ENCODE measurements at regions not wholly inside any gene's neighbourhood (a gene's known extent, or its start where the extent isn't known, plus 50 kb on each side); places are given as distances from the start of the nearest gene placed in this dataset.
"Not testable (repeated sequence)": the region's sequence is repeated elsewhere in the genome, so short reads cannot be mapped to it uniquely, and the experiment has no call there.

- Histone ChIP-seq H3K36me3 (no peaks in the 10 kb centered on the region), H3K9me3 (replicated peaks) (no peaks in the 10 kb centered on the region), H3K27ac (no peak overlapping the region), H3K27me3 (no peaks in the 10 kb centered on the region), H3K4me1 (no peaks in the 10 kb centered on the region), H3K4me3 (no peak overlapping the region)
- DNase-seq: no peak
Observed at GRCh38 chrX:28408017-28408723, 179.1 kb upstream of the IL1RAPL1 start.

- Histone ChIP-seq H3K27ac (no peak overlapping the region), H3K9me3 (replicated peaks) (no peaks in the 10 kb centered on the region), H3K36me3 (no peaks in the 10 kb centered on the region), H3K4me3 (no peak overlapping the region), H3K27me3 (no peaks in the 10 kb centered on the region), H3K4me1 (no peaks in the 10 kb centered on the region)
- DNase-seq: no peak
Observed at GRCh38 chrX:28398342-28398741, 188.9 kb upstream of the IL1RAPL1 start.

GRCh38 chrX:28391528-28391927 lies 195.7 kb upstream of the IL1RAPL1 start:
- DNase-seq: no peak
- no peaks in the 10 kb centered on the region for H3K36me3 ChIP-seq
- no peaks in the 10 kb centered on the region for H3K27me3 ChIP-seq
- H3K9me3 ChIP-seq (replicated peaks): no peaks in the 10 kb centered on the region
- H3K27ac ChIP-seq: no peak overlapping the region
- no peak overlapping the region for H3K4me3 ChIP-seq
- no peaks in the 10 kb centered on the region for H3K4me1 ChIP-seq

- H3K9me3 ChIP-seq (replicated peaks): no peaks in the 10 kb centered on the region
- no peak for DNase-seq
- H3K27ac ChIP-seq: no peak overlapping the region
- H3K4me3 ChIP-seq: no peak overlapping the region
- H3K36me3 ChIP-seq: no peaks in the 10 kb centered on the region
- no peaks in the 10 kb centered on the region for H3K4me1 ChIP-seq
- no peaks in the 10 kb centered on the region for H3K27me3 ChIP-seq
Observed at GRCh38 chrX:28379103-28379502, 208.1 kb upstream of the IL1RAPL1 start.

- H3K36me3 ChIP-seq; H3K9me3 ChIP-seq (replicated peaks); H3K4me3 ChIP-seq; H3K27me3 ChIP-seq; H3K27ac ChIP-seq; H3K4me1 ChIP-seq; DNase-seq: not testable (repeated sequence)
Observed at GRCh38 chrX:28367649-28368048, 219.6 kb upstream of the IL1RAPL1 start.

- no peak overlapping the region for H3K4me3 ChIP-seq
- no peaks in the 10 kb centered on the region for H3K4me1 ChIP-seq
- no peaks in the 10 kb centered on the region for H3K27me3 ChIP-seq
- no peaks in the 10 kb centered on the region for H3K36me3 ChIP-seq
- no peaks in the 10 kb centered on the region for H3K9me3 ChIP-seq (replicated peaks)
- no peak overlapping the region for H3K27ac ChIP-seq
- DNase-seq: no peak
Observed at GRCh38 chrX:28351801-28352200, 235.4 kb upstream of the IL1RAPL1 start.

GRCh38 chrX:28349888-28350287 lies 237.4 kb upstream of the IL1RAPL1 start:
- no peak for DNase-seq
- Histone ChIP-seq H3K36me3 (no peaks in the 10 kb centered on the region), H3K27ac (no peak overlapping the region), H3K4me1 (no peaks in the 10 kb centered on the region), H3K4me3 (no peak overlapping the region), H3K27me3 (no peaks in the 10 kb centered on the region), H3K9me3 (replicated peaks) (no peaks in the 10 kb centered on the region)

GRCh38 chrX:28347476-28347875 lies 239.8 kb upstream of the IL1RAPL1 start:
- Histone ChIP-seq H3K27me3 (no peaks in the 10 kb centered on the region), H3K27ac (no peak overlapping the region), H3K36me3 (no peaks in the 10 kb centered on the region), H3K4me3 (no peak overlapping the region), H3K9me3 (replicated peaks) (no peaks in the 10 kb centered on the region), H3K4me1 (no peaks in the 10 kb centered on the region)
- DNase-seq: no peak

GRCh38 chrX:28329156-28329555 lies 258.1 kb upstream of the IL1RAPL1 start:
- Histone ChIP-seq H3K4me3 (no peak overlapping the region), H3K9me3 (replicated peaks) (no peaks in the 10 kb centered on the region), H3K27ac (no peak overlapping the region), H3K27me3 (no peaks in the 10 kb centered on the region), H3K36me3 (no peaks in the 10 kb centered on the region), H3K4me1 (no peaks in the 10 kb centered on the region)
- no peak for DNase-seq

GRCh38 chrX:28324321-28324721 lies 262.9 kb upstream of the IL1RAPL1 start:
- no peak overlapping the region for H3K4me3 ChIP-seq

GRCh38 chrX:28321286-28321685 lies 266.0 kb upstream of the IL1RAPL1 start:
- Histone ChIP-seq H3K27me3 (no peaks in the 10 kb centered on the region), H3K4me3 (no peak overlapping the region), H3K27ac (no peak overlapping the region), H3K9me3 (replicated peaks) (no peaks in the 10 kb centered on the region), H3K4me1 (no peaks in the 10 kb centered on the region), H3K36me3 (no peaks in the 10 kb centered on the region)
- DNase-seq: no peak

More at GRCh38 chrX:28324321-28324721, 262.9 kb upstream of the IL1RAPL1 start:
- H3K27ac ChIP-seq: no peak overlapping the region
- no peaks in the 10 kb centered on the region for H3K36me3 ChIP-seq
- no peaks in the 10 kb centered on the region for H3K27me3 ChIP-seq
- no peaks in the 10 kb centered on the region for H3K4me1 ChIP-seq
- DNase-seq: no peak
- H3K9me3 ChIP-seq (replicated peaks): no peaks in the 10 kb centered on the region

- H3K4me3 ChIP-seq: no peak overlapping the region
- H3K9me3 ChIP-seq (replicated peaks): no peaks in the 10 kb centered on the region
- no peak for DNase-seq
- H3K27me3 ChIP-seq: no peaks in the 10 kb centered on the region
- H3K36me3 ChIP-seq: no peaks in the 10 kb centered on the region
- no peak overlapping the region for H3K27ac ChIP-seq
- no peaks in the 10 kb centered on the region for H3K4me1 ChIP-seq
Observed at GRCh38 chrX:28312965-28313364, 274.3 kb upstream of the IL1RAPL1 start.

- H3K4me3 ChIP-seq: no peak overlapping the region
- H3K27me3 ChIP-seq: no peaks in the 10 kb centered on the region
- H3K36me3 ChIP-seq: no peaks in the 10 kb centered on the region
- H3K4me1 ChIP-seq: no peaks in the 10 kb centered on the region
- no peak for DNase-seq
- H3K9me3 ChIP-seq (replicated peaks): no peaks in the 10 kb centered on the region
- H3K27ac ChIP-seq: no peak overlapping the region
Observed at GRCh38 chrX:28312259-28312658, 275.0 kb upstream of the IL1RAPL1 start.

- Histone ChIP-seq H3K36me3 (no peaks in the 10 kb centered on the region), H3K27ac (no peak overlapping the region), H3K4me3 (no peak overlapping the region), H3K4me1 (no peaks in the 10 kb centered on the region), H3K9me3 (replicated peaks) (no peaks in the 10 kb centered on the region), H3K27me3 (no peaks in the 10 kb centered on the region)
- DNase-seq: no peak
Observed at GRCh38 chrX:28311466-28311865, 275.8 kb upstream of the IL1RAPL1 start.

- H3K27ac ChIP-seq: no peak overlapping the region
- no peaks in the 10 kb centered on the region for H3K4me1 ChIP-seq
- DNase-seq: no peak
- H3K9me3 ChIP-seq (replicated peaks): no peaks in the 10 kb centered on the region
- H3K27me3 ChIP-seq: no peaks in the 10 kb centered on the region
- H3K36me3 ChIP-seq: no peaks in the 10 kb centered on the region
- no peak overlapping the region for H3K4me3 ChIP-seq
Observed at GRCh38 chrX:28303486-28303885, 283.8 kb upstream of the IL1RAPL1 start.

- Histone ChIP-seq H3K4me3 (no peak overlapping the region), H3K36me3 (no peaks in the 10 kb centered on the region), H3K27ac (no peak overlapping the region), H3K4me1 (no peaks in the 10 kb centered on the region), H3K9me3 (replicated peaks) (no peaks in the 10 kb centered on the region), H3K27me3 (no peaks in the 10 kb centered on the region)
- DNase-seq: no peak
Observed at GRCh38 chrX:28278726-28279125, 297.5 kb upstream of the DCAF8L1 start.
